ENCODE measurements at regions not wholly inside any gene's neighbourhood (a gene's known extent, or its start where the extent isn't known, plus 50 kb on each side); places are given as distances from the start of the nearest gene placed in this dataset.
A peak's percentile ranks its signal among the peaks of the same experiment; 100 is the strongest.

DNA sequence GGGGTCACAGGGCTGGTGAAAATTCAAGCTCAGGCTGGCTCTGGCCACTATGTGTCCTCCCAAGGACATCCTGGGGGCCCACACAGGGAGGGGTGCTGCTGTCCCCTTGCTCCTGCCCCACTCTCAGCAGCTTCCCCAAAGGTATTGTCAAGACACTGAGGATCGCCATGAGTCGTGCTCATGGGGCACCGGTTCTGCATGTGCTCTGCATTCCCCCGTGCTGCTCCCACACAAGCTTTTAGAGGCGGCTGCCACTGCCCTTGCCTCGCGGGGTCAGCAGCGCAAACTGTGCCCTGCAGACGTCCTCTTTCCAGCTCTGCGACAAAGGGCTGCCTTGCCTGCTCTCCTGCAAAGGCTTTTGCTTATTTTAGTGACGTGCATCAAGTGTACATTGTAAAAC is 179.8 kb downstream of the ERMARD start:
- CTCF ChIA-PET = interaction anchor here (0.8 kb wide), 1 partner anchor 99 kb away, joined by 5 read pairs; no protein-coding TSS in a partner anchor
- peaks cover 4 to 17% (median 12%) of the 10 kb centered on the region in 5 donors for H3K27me3 Mint-ChIP-seq
- intact Hi-C loops (cut with micrococcal nuclease) = loop anchor here in 1 of 2 donors (5.0 kb wide), 1 partner anchor 99 kb away; no protein-coding TSS in a partner anchor

DNA sequence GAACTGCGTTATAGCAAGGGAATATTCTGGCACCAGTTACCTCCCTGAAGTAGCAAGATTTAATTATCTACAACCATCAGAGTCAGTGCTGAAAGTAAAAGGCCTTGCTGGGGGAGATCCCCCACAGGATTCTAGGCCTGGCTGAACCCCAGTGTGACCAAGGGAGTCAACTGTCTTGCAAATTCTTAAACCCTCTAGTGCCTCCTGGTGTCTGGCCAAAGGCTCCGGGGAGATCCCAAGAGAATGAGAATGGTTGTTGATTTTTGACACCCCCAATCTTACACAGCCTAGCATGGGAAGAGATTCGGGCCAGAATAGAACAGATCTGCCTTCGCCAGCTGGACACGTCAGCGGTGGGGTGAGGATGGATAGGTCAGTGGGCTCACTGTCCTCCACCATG is 179.4 kb downstream of the ERMARD start:
- ChIA-PET CTCF (interaction anchor here (0.8 kb wide), 1 partner anchor 99 kb away, joined by 5 read pairs; no protein-coding TSS in a partner anchor), POLR2A (no interaction called here)
- Histone ChIP-seq H3K36me3 (ENCODE audit: control insufficient read depth in 2 of 3, insufficient read depth in 3 of 3, low read length in 3 of 3) (no peaks in the 10 kb centered on the region), H3K27ac (ENCODE audit: low read depth, low read length) (no peak overlapping the region), H3K4me1 (ENCODE audit: control insufficient read depth in 2 of 2, insufficient read depth in 2 of 2, low read length in 2 of 2) (no peaks in the 10 kb centered on the region), H3K4me3 (ENCODE audit: low read length) (no peak overlapping the region), H3K27me3 (ENCODE audit: control insufficient read depth in 2 of 2, insufficient read depth in 2 of 2, low read length in 2 of 2) (no peaks in the 10 kb centered on the region), H3K9me3 (ENCODE audit: control insufficient read depth in 2 of 3, low read length in 3 of 3) (no peaks in the 10 kb centered on the region)
- intact Hi-C loops (cut with micrococcal nuclease) = loop anchor here (1.0 to 5.0 kb wide), 2 partner anchors 98 to 140 kb away; no protein-coding TSS in a partner anchor
- Mint-ChIP-seq H3K27ac (no peak overlapping the region), H3K27me3 (peaks cover 4 to 19% (median 15%) of the 10 kb centered on the region in 5 donors), H3K4me1 (no peaks in the 10 kb centered on the region), H3K4me3 (no peak overlapping the region), H3K36me3 (peaks cover 0 to 2% (median 0%) of the 10 kb centered on the region in 5 donors), H3K9me3 (peaks cover 0 to 14% (median 4%) of the 10 kb centered on the region in 11 donors)
- DNase-seq (peak in 4 of 9 donors; percentile 4 to 24 (median 9)), ATAC-seq (no peak)

More for the DNA sequence above, 179.8 kb downstream of the ERMARD start:
- no peak overlapping the region for H3K4me3 ChIP-seq (ENCODE audit: low read length)
- H3K27ac ChIP-seq (ENCODE audit: low read depth, low read length) = no peak overlapping the region
- no peaks in the 10 kb centered on the region for H3K27me3 ChIP-seq (ENCODE audit: control insufficient read depth in 2 of 2, insufficient read depth in 2 of 2, low read length in 2 of 2)
- no peaks in the 10 kb centered on the region for H3K9me3 ChIP-seq (ENCODE audit: control insufficient read depth in 2 of 3, low read length in 3 of 3)
- Mint-ChIP-seq H3K36me3 (no peaks in the 10 kb centered on the region), H3K4me1 (no peaks in the 10 kb centered on the region), H3K4me3 (no peak overlapping the region), H3K9me3 (peaks cover 0 to 13% (median 4%) of the 10 kb centered on the region in 11 donors), H3K27ac (no peak overlapping the region)
- POLR2A ChIA-PET = no interaction called here
- no peaks in the 10 kb centered on the region for H3K36me3 ChIP-seq (ENCODE audit: control insufficient read depth in 2 of 3, insufficient read depth in 3 of 3, low read length in 3 of 3)
- ATAC-seq (no peak), DNase-seq (no peak)
- no peaks in the 10 kb centered on the region for H3K4me1 ChIP-seq (ENCODE audit: control insufficient read depth in 2 of 2, insufficient read depth in 2 of 2, low read length in 2 of 2)

DNA sequence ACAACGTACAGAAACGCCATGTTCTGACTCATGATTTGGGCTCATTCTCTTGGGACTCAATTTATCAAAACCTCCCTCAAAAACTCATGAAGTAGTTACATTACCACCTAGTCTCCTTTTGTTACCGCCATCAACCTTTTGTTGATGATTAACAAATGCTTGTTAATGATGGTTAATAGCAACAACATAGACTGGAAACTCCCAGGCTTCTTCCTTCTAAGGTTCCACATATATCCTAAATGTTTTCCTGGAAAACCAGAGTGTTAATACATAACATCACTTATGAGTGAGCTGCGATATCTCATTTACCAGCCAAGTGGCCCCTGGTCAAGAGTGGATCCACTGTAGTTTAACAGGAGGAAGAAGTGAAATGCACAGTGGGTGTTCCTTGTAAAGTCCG is 176.3 kb downstream of the ERMARD start:
- no peak for ATAC-seq
- peaks cover 0 to 16% (median 6%) of the 10 kb centered on the region in 11 donors for H3K9me3 Mint-ChIP-seq
- Histone ChIP-seq H3K9me3 (ENCODE audit: control insufficient read depth in 2 of 3, low read length in 3 of 3) (no peaks in the 10 kb centered on the region), H3K27ac (ENCODE audit: low read depth, low read length) (no peak overlapping the region), H3K4me1 (ENCODE audit: control insufficient read depth in 2 of 2, insufficient read depth in 2 of 2, low read length in 2 of 2) (no peaks in the 10 kb centered on the region), H3K36me3 (ENCODE audit: control insufficient read depth in 2 of 3, insufficient read depth in 3 of 3, low read length in 3 of 3) (no peaks in the 10 kb centered on the region), H3K27me3 (ENCODE audit: control insufficient read depth in 2 of 2, insufficient read depth in 2 of 2, low read length in 2 of 2) (no peaks in the 10 kb centered on the region), H3K4me3 (ENCODE audit: low read length) (no peak overlapping the region)
- H3K27ac Mint-ChIP-seq = no peak overlapping the region
- intact Hi-C loops (cut with micrococcal nuclease) = no loop called here
- H3K4me3 Mint-ChIP-seq = no peak overlapping the region
- CTCF ChIA-PET = no interaction called here
- peaks cover 0 to 5% (median 0%) of the 10 kb centered on the region in 5 donors for H3K36me3 Mint-ChIP-seq
- no peaks in the 10 kb centered on the region for H3K4me1 Mint-ChIP-seq
- peaks cover 4 to 22% (median 16%) of the 10 kb centered on the region in 5 donors for H3K27me3 Mint-ChIP-seq
- POLR2A ChIA-PET = no interaction called here
- no peak for DNase-seq

GRCh38 chr6:169926617-169927417 is 175.4 kb downstream of the ERMARD start:
- Mint-ChIP-seq H3K4me3 (no peak overlapping the region), H3K4me1 (peaks cover 0 to 2% (median 0%) of the 10 kb centered on the region in 7 donors), H3K36me3 (peaks cover 0 to 5% (median 0%) of the 10 kb centered on the region in 5 donors), H3K27ac (no peak overlapping the region), H3K27me3 (peaks cover 4 to 22% (median 16%) of the 10 kb centered on the region in 5 donors), H3K9me3 (peaks cover 0 to 16% (median 6%) of the 10 kb centered on the region in 11 donors)
- Histone ChIP-seq H3K4me1 (ENCODE audit: control insufficient read depth in 2 of 2, insufficient read depth in 2 of 2, low read length in 2 of 2) (no peaks in the 10 kb centered on the region), H3K27ac (ENCODE audit: low read depth, low read length) (no peak overlapping the region), H3K36me3 (ENCODE audit: control insufficient read depth in 2 of 3, insufficient read depth in 3 of 3, low read length in 3 of 3) (no peaks in the 10 kb centered on the region), H3K9me3 (ENCODE audit: control insufficient read depth in 2 of 3, low read length in 3 of 3) (no peaks in the 10 kb centered on the region), H3K4me3 (ENCODE audit: low read length) (no peak overlapping the region), H3K27me3 (ENCODE audit: control insufficient read depth in 2 of 2, insufficient read depth in 2 of 2, low read length in 2 of 2) (no peaks in the 10 kb centered on the region)
- intact Hi-C loops (cut with micrococcal nuclease) = no loop called here
- ChIA-PET CTCF (no interaction called here), POLR2A (no interaction called here)
- ATAC-seq (no peak), DNase-seq (no peak)

DNA sequence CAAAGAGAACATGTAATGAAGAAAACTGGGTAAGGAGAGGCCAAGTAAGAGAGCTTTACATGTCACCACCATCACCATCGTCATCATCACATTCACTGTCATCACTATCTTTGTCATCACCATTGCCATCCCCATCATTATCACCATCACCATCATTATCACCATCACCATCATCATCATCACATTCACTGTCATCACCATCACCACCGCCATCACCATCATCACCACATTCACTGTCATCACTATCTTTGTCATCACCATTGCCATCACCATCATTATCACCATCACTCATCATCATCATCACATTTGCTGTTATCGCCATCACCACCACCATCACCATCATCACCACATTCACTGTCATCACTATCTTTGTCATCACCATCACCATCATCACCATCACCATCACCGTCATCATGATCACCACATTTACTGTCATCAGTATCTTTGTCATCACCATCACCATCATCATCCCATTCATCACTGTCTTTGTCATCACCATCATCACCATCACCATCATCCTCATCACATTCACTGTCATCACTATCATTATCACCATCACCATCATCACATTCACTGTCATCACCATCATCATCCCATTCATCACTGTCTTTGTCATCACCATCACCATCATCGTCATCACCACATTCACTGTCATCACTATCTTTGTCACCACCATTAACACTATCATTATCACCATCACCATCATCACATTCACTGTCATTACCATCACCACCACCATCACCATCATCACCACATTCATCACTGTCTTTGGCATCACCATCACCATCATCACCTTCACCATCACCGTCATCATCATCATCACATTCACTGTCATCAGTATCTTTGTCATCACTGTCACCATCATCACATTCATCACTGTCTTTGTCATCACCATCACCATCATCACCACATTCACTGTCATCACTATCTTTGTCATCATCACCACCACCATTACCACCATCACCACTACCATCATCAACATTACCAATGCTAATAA is 172.3 kb downstream of the ERMARD start:
- DNase-seq (no peak), ATAC-seq (no peak)
- no peaks in the 10 kb centered on the region for H3K4me1 ChIP-seq (ENCODE audit: control insufficient read depth in 2 of 2, insufficient read depth in 2 of 2, low read length in 2 of 2)
- H3K4me3 Mint-ChIP-seq = no peak overlapping the region
- H3K36me3 Mint-ChIP-seq = peaks cover 0 to 5% (median 0%) of the 10 kb centered on the region in 5 donors
- no peak overlapping the region for H3K4me3 ChIP-seq (ENCODE audit: low read length)
- peaks cover 0 to 9% (median 2%) of the 10 kb centered on the region in 11 donors for H3K9me3 Mint-ChIP-seq
- CTCF ChIA-PET = no interaction called here
- intact Hi-C loops (cut with micrococcal nuclease) = no loop called here
- H3K36me3 ChIP-seq (ENCODE audit: control insufficient read depth in 2 of 3, insufficient read depth in 3 of 3, low read length in 3 of 3) = no peaks in the 10 kb centered on the region
- H3K27ac ChIP-seq (ENCODE audit: low read depth, low read length) = no peak overlapping the region
- H3K27ac Mint-ChIP-seq = no peak overlapping the region
- H3K9me3 ChIP-seq (ENCODE audit: control insufficient read depth in 2 of 3, low read length in 3 of 3) = no peaks in the 10 kb centered on the region
- H3K27me3 ChIP-seq (ENCODE audit: control insufficient read depth in 2 of 2, insufficient read depth in 2 of 2, low read length in 2 of 2) = no peaks in the 10 kb centered on the region
- H3K27me3 Mint-ChIP-seq = peaks cover 1 to 10% (median 7%) of the 10 kb centered on the region in 5 donors
- H3K4me1 Mint-ChIP-seq = peaks cover 0 to 5% (median 0%) of the 10 kb centered on the region in 7 donors
- POLR2A ChIA-PET = no interaction called here

GRCh38 chr6:169921853-169922824 is 170.7 kb downstream of the ERMARD start:
- Mint-ChIP-seq H3K4me3 (no peak overlapping the region), H3K4me1 (peaks cover 0 to 5% (median 0%) of the 10 kb centered on the region in 7 donors), H3K36me3 (peaks cover 0 to 5% (median 0%) of the 10 kb centered on the region in 5 donors), H3K9me3 (peaks cover 0 to 19% (median 0%) of the 10 kb centered on the region in 11 donors), H3K27ac (no peak overlapping the region), H3K27me3 (peaks cover 0 to 11% (median 6%) of the 10 kb centered on the region in 5 donors)
- H3K4me1 ChIP-seq (ENCODE audit: control insufficient read depth in 2 of 2, insufficient read depth in 2 of 2, low read length in 2 of 2) = no peaks in the 10 kb centered on the region
- DNase-seq (no peak), ATAC-seq (peak; percentile 54)
- H3K27ac ChIP-seq (ENCODE audit: low read depth, low read length) = no peak overlapping the region
- intact Hi-C loops (cut with micrococcal nuclease) = no loop called here
- no peaks in the 10 kb centered on the region for H3K9me3 ChIP-seq (ENCODE audit: control insufficient read depth in 2 of 3, low read length in 3 of 3)
- no peak overlapping the region for H3K4me3 ChIP-seq (ENCODE audit: low read length)
- no peaks in the 10 kb centered on the region for H3K36me3 ChIP-seq (ENCODE audit: control insufficient read depth in 2 of 3, insufficient read depth in 3 of 3, low read length in 3 of 3)
- ChIA-PET POLR2A (no interaction called here), CTCF (no interaction called here)
- no peaks in the 10 kb centered on the region for H3K27me3 ChIP-seq (ENCODE audit: control insufficient read depth in 2 of 2, insufficient read depth in 2 of 2, low read length in 2 of 2)

All from naive thymus-derived CD4-positive, alpha-beta T cell (primary cell).